Peyer's patch (tissue), 4 donors: ENCODE measurements at regions not wholly inside any gene's neighbourhood (a gene's known extent, or its start where the extent isn't known, plus 50 kb on each side); places are given as distances from the start of the nearest gene placed in this dataset.

Experiments
- DNase-seq, 3 donors: peaks; one replicate each; pipeline ENCODE4 v3.0.0-alpha.2; 2017 to 2019
- H3K27ac ChIP-seq, 4 donors: fragments of 200-600 bp; sonication (generic); one replicate each; pipeline ENCODE4 v1.5.1; 2016 to 2019
- H3K27me3 ChIP-seq, 2 donors: fragments of 200-600 bp; sonication (generic); one replicate each; pipeline ENCODE4 v1.5.1; 2019
- H3K36me3 ChIP-seq, 3 donors: fragments of 200-600 bp; sonication (generic); one replicate each; pipeline ENCODE4 v1.5.1; 2016 to 2019
- H3K4me1 ChIP-seq, 4 donors: fragments of 200-600 bp; sonication (generic); one replicate each; pipeline ENCODE4 v1.5.1; 2016 to 2019
- H3K4me3 ChIP-seq, 4 donors: fragments of 200-600 bp; sonication (generic); 1 replicate in 3 of 4; 2 replicates in 1 of 4; pipeline ENCODE4 v1.5.1; 2016 to 2019; ENCODE audit warnings: mild to moderate bottlenecking in 1 of 4
- H3K9me3 ChIP-seq, 4 donors: fragments of 200-600 bp; sonication (generic); one replicate each; pipeline ENCODE4 v1.5.1; 2016 to 2019; ENCODE audit warnings: mild to moderate bottlenecking in 1 of 4
- CTCF ChIP-seq, 6 experiments: fragments of 450-650 bp in 4 of 6; fragments of 200-600 bp in 2 of 6; sonication (generic) in 1 of 6; IDR thresholded peaks; one replicate each; pipeline ENCODE4 v1.5.1; 2017 to 2019; ENCODE audit warnings: antibody characterized with exemption in 6 of 6, mild to moderate bottlenecking in 3 of 6, moderate library complexity in 1 of 6
- POLR2A ChIP-seq, 2 donors: fragments of 450-650 bp; IDR thresholded peaks; one replicate each; pipeline ENCODE4 v1.5.1; 2017; ENCODE audit warnings: antibody characterized with exemption in 2 of 2, mild to moderate bottlenecking in 2 of 2, moderate library complexity in 2 of 2

GRCh38 chr2:457262-457661, 169.4 kb upstream of the ALKAL2 start:
- Histone ChIP-seq H3K36me3 (no peaks in the 10 kb centered on the region), H3K4me3 (no peak overlapping the region), H3K4me1 (peaks cover 0 to 8% (median 0%) of the 10 kb centered on the region in 4 donors), H3K9me3 (no peaks in the 10 kb centered on the region), H3K27me3 (no peaks in the 10 kb centered on the region), H3K27ac (no peak overlapping the region)
- no peak for TF ChIP-seq POLR2A (IDR thresholded peaks at IDR 0.05)
- no peak for TF ChIP-seq CTCF (IDR thresholded peaks at IDR 0.05)
- DNase-seq = no peak

GRCh38 chr2:455913-456312, 168.0 kb upstream of the ALKAL2 start:
- H3K4me3 ChIP-seq = no peak overlapping the region
- DNase-seq = no peak
- H3K27me3 ChIP-seq = no peaks in the 10 kb centered on the region
- H3K36me3 ChIP-seq = no peaks in the 10 kb centered on the region
- H3K9me3 ChIP-seq = no peaks in the 10 kb centered on the region
- H3K4me1 ChIP-seq = peaks cover 0 to 7% (median 0%) of the 10 kb centered on the region in 4 donors
- no peak overlapping the region for H3K27ac ChIP-seq
- TF ChIP-seq POLR2A (IDR thresholded peaks at IDR 0.05) (no peak), CTCF (IDR thresholded peaks at IDR 0.05) (no peak)

- H3K27me3 ChIP-seq = no peaks in the 10 kb centered on the region
- no peaks in the 10 kb centered on the region for H3K9me3 ChIP-seq
- H3K27ac ChIP-seq = peak overlapping the region in 1 of 4 donors; percentile 51
- H3K4me3 ChIP-seq = no peak overlapping the region
- no peaks in the 10 kb centered on the region for H3K4me1 ChIP-seq
- H3K36me3 ChIP-seq = no peaks in the 10 kb centered on the region
- TF ChIP-seq CTCF (IDR thresholded peaks at IDR 0.05) (no peak), POLR2A (IDR thresholded peaks at IDR 0.05) (no peak)
- DNase-seq = peak in 2 of 3 donors; percentile 55 to 60
Observed at GRCh38 chr2:455015-455705, 167.3 kb upstream of the ALKAL2 start.

GRCh38 chr2:453132-453531, 165.2 kb upstream of the ALKAL2 start:
- Histone ChIP-seq H3K36me3 (no peaks in the 10 kb centered on the region), H3K9me3 (no peaks in the 10 kb centered on the region), H3K27me3 (no peaks in the 10 kb centered on the region), H3K4me1 (no peaks in the 10 kb centered on the region), H3K27ac (no peak overlapping the region), H3K4me3 (no peak overlapping the region)
- no peak for DNase-seq
- no peak for TF ChIP-seq CTCF (IDR thresholded peaks at IDR 0.05)
- TF ChIP-seq POLR2A (IDR thresholded peaks at IDR 0.05) = no peak

GRCh38 chr2:451495-451894, 163.6 kb upstream of the ALKAL2 start:
- Histone ChIP-seq H3K9me3 (no peaks in the 10 kb centered on the region), H3K27ac (no peak overlapping the region), H3K27me3 (no peaks in the 10 kb centered on the region), H3K4me1 (no peaks in the 10 kb centered on the region), H3K4me3 (no peak overlapping the region), H3K36me3 (no peaks in the 10 kb centered on the region)
- TF ChIP-seq CTCF (IDR thresholded peaks at IDR 0.05) = no peak
- TF ChIP-seq POLR2A (IDR thresholded peaks at IDR 0.05) = no peak
- DNase-seq = no peak
